Esophagus muscularis mucosa (tissue), 4 donors: ENCODE measurements at regions not wholly inside any gene's neighbourhood (a gene's known extent, or its start where the extent isn't known, plus 50 kb on each side); places are given as distances from the start of the nearest gene placed in this dataset.

Experiments
- DNase-seq: peaks from one replicate; pipeline ENCODE4 v3.0.0-alpha.2; 2017; ENCODE audit errors: extremely low spot score
- H3K27ac ChIP-seq, 4 donors: fragments of 200-600 bp; sonication (generic); replicated peaks in 1 of 4; 1 replicate in 3 of 4; 2 replicates in 1 of 4; pipeline ENCODE4 v1.5.1; 2016 to 2019; ENCODE audit warnings: mild to moderate bottlenecking in 1 of 4
- H3K27me3 ChIP-seq, 4 donors: fragments of 200-600 bp; sonication (generic); one replicate each; pipeline versions ENCODE4 v1.5.1 to v1.6.0; 2016 to 2019
- H3K36me3 ChIP-seq, 4 donors: fragments of 200-600 bp; sonication (generic); one replicate each; pipeline ENCODE4 v1.5.1; 2016 to 2019
- H3K4me1 ChIP-seq, 4 donors: fragments of 200-600 bp; sonication (generic); one replicate each; pipeline ENCODE4 v1.5.1; 2016 to 2019
- H3K4me3 ChIP-seq, 4 donors: fragments of 200-600 bp; sonication (generic); 1 replicate in 2 of 4; 2 replicates in 2 of 4; pipeline ENCODE4 v1.5.1; 2016 to 2019; ENCODE audit warnings: mild to moderate bottlenecking in 4 of 4, moderate library complexity in 1 of 4
- H3K9me3 ChIP-seq, 4 donors: fragments of 200-600 bp; sonication (generic); 1 replicate in 3 of 4; 2 replicates in 1 of 4; pipeline ENCODE4 v1.5.1; 2016 to 2019
- EP300 ChIP-seq: sonication (generic); formaldehyde crosslinking; IDR thresholded peaks from one replicate; pipeline ENCODE4 v1.6.1; 2017; ENCODE audit warnings: antibody characterized with exemption
- POLR2A ChIP-seq: fragments of 450-650 bp; IDR thresholded peaks from one replicate; pipeline ENCODE4 v1.6.1; 2017; ENCODE audit warnings: antibody characterized with exemption, moderate library complexity, mild to moderate bottlenecking, low read depth
- POLR2AphosphoS5 ChIP-seq, 2 donors: sonication (generic); formaldehyde crosslinking; IDR thresholded peaks; one replicate each; pipeline ENCODE4 v1.6.1; 2017; ENCODE audit warnings: antibody characterized with exemption in 2 of 2
- whole genome bisulfite sequencing: methylation state at CpG from one replicate; pipeline ENCODE4 v1.1.5; 2018; 5-methylcytosine and 5-hydroxymethylcytosine counted together
- intact Hi-C: fragments of 100-400 bp; cut with DNase I; formaldehyde crosslinking; loops from one replicate; pipeline ENCODE4 v1.15.1; 2023
- TF ChIP-seq, protein P1 (sequence below), 3 experiments: fragments of 200-600 bp in 2 of 3; fragments of 450-650 bp in 1 of 3; sonication (generic) in 2 of 3; IDR thresholded peaks; one replicate each; pipeline ENCODE4 v1.5.1; 2017 to 2019; ENCODE audit warnings: antibody characterized with exemption in 3 of 3, mild to moderate bottlenecking in 2 of 3, moderate library complexity in 1 of 3

DNA sequence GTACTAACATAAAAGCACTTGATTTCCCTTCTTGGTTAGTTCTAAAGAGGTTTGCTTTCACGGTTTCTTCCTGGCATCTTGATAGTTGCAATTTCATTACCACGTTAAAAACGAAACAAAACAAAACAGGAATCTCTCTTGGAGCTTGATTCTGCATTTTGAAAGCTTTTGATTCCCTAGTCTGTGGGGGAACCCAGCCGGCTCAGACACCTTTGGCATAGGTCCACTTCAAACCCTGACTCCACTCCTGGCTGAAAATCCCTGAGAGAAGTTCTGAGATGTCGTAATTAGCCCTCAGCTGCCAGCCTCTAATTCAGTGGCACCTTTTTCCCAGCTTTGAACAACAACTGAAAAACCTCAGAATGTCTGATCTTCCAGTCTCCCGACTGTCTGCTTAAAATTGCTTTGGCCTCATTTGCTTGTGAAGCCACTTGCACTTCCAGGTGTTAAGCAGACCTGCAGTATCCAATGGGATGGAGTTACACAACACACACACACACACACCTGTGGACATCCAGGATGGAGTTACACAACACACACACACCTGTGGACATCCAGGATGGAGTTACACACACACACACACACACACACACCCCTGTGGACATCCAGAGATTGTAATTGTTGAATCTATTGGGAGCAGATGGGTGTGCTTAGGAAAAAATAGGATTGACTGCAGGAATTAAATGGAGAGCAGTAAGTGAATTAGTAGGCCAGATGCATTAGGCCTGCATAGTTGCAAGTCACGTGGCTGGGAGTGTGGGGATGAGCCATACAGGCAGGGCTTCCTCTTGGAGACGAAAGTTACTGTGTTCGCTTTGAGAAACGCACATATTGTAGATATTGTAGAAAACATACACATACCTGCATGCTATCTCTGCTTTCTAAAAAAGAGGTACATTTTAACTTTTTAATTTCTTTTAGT is 285.6 kb upstream of the FMN2 start:
- Histone ChIP-seq H3K27me3 (no peaks in the 10 kb centered on the region), H3K4me1 (peaks cover 0 to 51% (median 47%) of the 10 kb centered on the region in 4 donors), H3K36me3 (no peaks in the 10 kb centered on the region), H3K4me3 (peak overlapping the region; percentile 23 to 43 (median 34)), H3K9me3 (no peaks in the 10 kb centered on the region), H3K27ac (peak overlapping the region; percentile 76 to 78 (median 76))
- no peak for TF ChIP-seq POLR2A
- no peak for TF ChIP-seq EP300
- TF ChIP-seq, protein P1, sequence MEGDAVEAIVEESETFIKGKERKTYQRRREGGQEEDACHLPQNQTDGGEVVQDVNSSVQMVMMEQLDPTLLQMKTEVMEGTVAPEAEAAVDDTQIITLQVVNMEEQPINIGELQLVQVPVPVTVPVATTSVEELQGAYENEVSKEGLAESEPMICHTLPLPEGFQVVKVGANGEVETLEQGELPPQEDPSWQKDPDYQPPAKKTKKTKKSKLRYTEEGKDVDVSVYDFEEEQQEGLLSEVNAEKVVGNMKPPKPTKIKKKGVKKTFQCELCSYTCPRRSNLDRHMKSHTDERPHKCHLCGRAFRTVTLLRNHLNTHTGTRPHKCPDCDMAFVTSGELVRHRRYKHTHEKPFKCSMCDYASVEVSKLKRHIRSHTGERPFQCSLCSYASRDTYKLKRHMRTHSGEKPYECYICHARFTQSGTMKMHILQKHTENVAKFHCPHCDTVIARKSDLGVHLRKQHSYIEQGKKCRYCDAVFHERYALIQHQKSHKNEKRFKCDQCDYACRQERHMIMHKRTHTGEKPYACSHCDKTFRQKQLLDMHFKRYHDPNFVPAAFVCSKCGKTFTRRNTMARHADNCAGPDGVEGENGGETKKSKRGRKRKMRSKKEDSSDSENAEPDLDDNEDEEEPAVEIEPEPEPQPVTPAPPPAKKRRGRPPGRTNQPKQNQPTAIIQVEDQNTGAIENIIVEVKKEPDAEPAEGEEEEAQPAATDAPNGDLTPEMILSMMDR (IDR thresholded peaks at IDR 0.05): no peak
- no peak for TF ChIP-seq POLR2AphosphoS5 (IDR thresholded peaks at IDR 0.05)
- 33% methylated on average over 9 of the region's 10 CpGs for WGBS
- intact Hi-C loops: no loop called here
- DNase-seq: no peak

DNA sequence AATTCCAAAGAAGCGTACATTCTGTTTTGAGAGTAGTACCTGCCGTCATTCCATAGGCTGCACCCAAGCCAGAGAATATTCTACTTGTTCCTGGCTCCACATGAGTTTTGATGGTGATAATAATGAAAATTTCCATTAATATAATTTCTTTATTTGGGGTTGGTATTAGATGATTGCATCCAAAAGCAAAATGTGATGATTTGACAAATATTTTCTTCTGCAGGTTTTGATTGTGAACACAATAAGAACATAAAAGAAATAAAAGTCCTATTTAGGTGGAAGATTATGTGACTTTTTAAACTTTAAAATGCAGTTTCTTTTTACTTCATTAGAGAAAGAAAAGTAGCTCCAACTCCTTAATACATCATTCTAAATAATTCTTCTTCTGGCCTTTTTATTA is 284.8 kb upstream of the FMN2 start:
- intact Hi-C loops: no loop called here
- Histone ChIP-seq H3K27ac (peak overlapping the region; percentile 76 to 78 (median 76)), H3K36me3 (no peaks in the 10 kb centered on the region), H3K9me3 (no peaks in the 10 kb centered on the region), H3K4me1 (peaks cover 0 to 59% (median 55%) of the 10 kb centered on the region in 4 donors), H3K27me3 (no peaks in the 10 kb centered on the region), H3K4me3 (no peak overlapping the region)
- DNase-seq: no peak
- TF ChIP-seq POLR2A (no peak), EP300 (no peak), POLR2AphosphoS5 (IDR thresholded peaks at IDR 0.05) (no peak)
- TF ChIP-seq, protein P1 (IDR thresholded peaks at IDR 0.05): no peak
- WGBS: 63% methylated on average over 2 of the region's 2 CpGs

DNA sequence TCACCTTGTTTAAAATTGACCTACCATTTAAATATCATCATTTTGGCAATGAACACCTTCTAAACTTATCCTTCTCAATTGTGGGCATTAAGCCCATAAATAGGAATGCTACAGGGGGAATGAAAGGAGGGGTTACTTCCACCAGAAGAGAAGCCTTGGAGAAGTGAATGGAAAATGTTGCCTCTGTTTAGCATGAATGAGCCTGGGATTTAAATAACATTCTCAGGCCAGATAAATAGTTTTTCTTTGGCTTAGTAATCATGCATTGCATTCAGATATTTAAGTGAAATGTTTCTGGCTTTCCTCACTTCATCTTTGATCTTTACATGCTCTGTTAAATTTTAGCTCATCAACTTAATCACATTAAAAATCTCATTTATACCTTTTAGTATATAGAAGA is 284.3 kb upstream of the FMN2 start:
- TF ChIP-seq EP300 (no peak), POLR2A (no peak), POLR2AphosphoS5 (IDR thresholded peaks at IDR 0.05) (no peak)
- TF ChIP-seq, protein P1 (IDR thresholded peaks at IDR 0.05): no peak
- Histone ChIP-seq H3K4me3 (no peak overlapping the region), H3K27ac (peak overlapping the region; percentile 76 to 78 (median 76)), H3K9me3 (no peaks in the 10 kb centered on the region), H3K27me3 (no peaks in the 10 kb centered on the region), H3K4me1 (peaks cover 0 to 64% (median 59%) of the 10 kb centered on the region in 4 donors), H3K36me3 (no peaks in the 10 kb centered on the region)
- DNase-seq: no peak
- intact Hi-C loops: no loop called here

DNA sequence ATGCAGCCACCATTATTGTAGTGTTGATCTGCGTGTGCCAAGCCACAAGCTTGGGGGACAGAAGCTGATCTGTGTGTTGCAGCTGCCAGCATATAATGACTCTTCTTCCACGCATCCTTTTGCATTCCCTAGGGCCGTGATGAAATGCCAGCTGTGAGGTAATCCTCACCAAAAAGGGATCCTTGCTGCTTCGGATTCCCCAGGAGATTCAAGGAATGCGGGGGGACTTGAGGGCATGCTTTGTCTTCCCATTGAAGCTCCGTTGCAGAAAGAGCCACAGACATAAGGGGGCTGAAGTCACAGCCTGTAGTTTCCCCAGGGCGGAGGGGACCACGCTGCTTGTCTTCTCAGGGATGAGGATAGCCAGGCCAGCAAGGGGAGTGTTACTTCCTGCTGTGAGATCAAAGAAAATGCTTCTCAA is 281.6 kb upstream of the FMN2 start:
- H3K9me3 ChIP-seq: no peaks in the 10 kb centered on the region
- no peaks in the 10 kb centered on the region for H3K27me3 ChIP-seq
- peak overlapping the region in 3 of 4 donors; percentile 14 to 85 (median 40) for H3K27ac ChIP-seq
- no peaks in the 10 kb centered on the region for H3K36me3 ChIP-seq
- no peak for TF ChIP-seq POLR2A
- TF ChIP-seq POLR2AphosphoS5 (IDR thresholded peaks at IDR 0.05): peak in 1 of 2 donors; percentile 20
- no peak for TF ChIP-seq EP300
- TF ChIP-seq, protein P1 (IDR thresholded peaks at IDR 0.05): no peak
- DNase-seq: no peak
- no peak overlapping the region for H3K4me3 ChIP-seq
- peaks cover 0 to 75% (median 71%) of the 10 kb centered on the region in 4 donors for H3K4me1 ChIP-seq
- intact Hi-C loops: no loop called here
- WGBS: 68% methylated on average over 8 of the region's 8 CpGs
